Nephron progenitor cell (in vitro differentiated cells): ENCODE measurements at regions not wholly inside any gene's neighbourhood (a gene's known extent, or its start where the extent isn't known, plus 50 kb on each side); places are given as distances from the start of the nearest gene placed in this dataset.
"Not testable (repeated sequence)": the region's sequence is repeated elsewhere in the genome, so short reads cannot be mapped to it uniquely, and the experiment has no call there.

Experiments
- DNase-seq: peaks from one replicate; pipeline ENCODE4 v3.0.0; 2021
- H3K27ac Mint-ChIP-seq: 2 replicates; pipeline ENCODE4 v1.8.0; 2021; ENCODE audit warnings: mild to moderate bottlenecking, moderate library complexity, mixed read lengths
- H3K27me3 Mint-ChIP-seq: 2 replicates; pipeline ENCODE4 v1.8.0; 2021; ENCODE audit warnings: mild to moderate bottlenecking, low read depth, mixed read lengths; ENCODE audit not compliant: poor library complexity
- H3K36me3 Mint-ChIP-seq: 2 replicates; pipeline ENCODE4 v1.8.0; 2021; ENCODE audit warnings: low read depth, mixed read lengths
- H3K4me1 Mint-ChIP-seq: 2 replicates; pipeline ENCODE4 v1.8.0; 2021; ENCODE audit warnings: mixed read lengths
- H3K4me3 Mint-ChIP-seq: 2 replicates; pipeline ENCODE4 v1.8.0; 2021; ENCODE audit warnings: mild to moderate bottlenecking, moderate library complexity, mixed read lengths
- H3K9me3 Mint-ChIP-seq: 2 replicates; pipeline ENCODE4 v1.8.0; 2021; ENCODE audit warnings: mild to moderate bottlenecking, moderate library complexity, mixed read lengths
- CTCF ChIP-seq: fragments of 200-600 bp; sonication (generic); IDR thresholded peaks from 2 replicates; pipeline ENCODE4 v1.5.0; 2021; ENCODE audit warnings: antibody characterized with exemption

GRCh38 chr6:4364172-4364571 lies 228.8 kb upstream of the ECI2 start:
- TF ChIP-seq CTCF: no peak
- H3K4me1 Mint-ChIP-seq: peaks cover 66% of the 10 kb centered on the region
- H3K4me3 Mint-ChIP-seq: no peak overlapping the region
- H3K27ac Mint-ChIP-seq: no peak overlapping the region
- DNase-seq: no peak
- H3K27me3 Mint-ChIP-seq: peaks cover 12% of the 10 kb centered on the region
- H3K36me3 Mint-ChIP-seq: no peaks in the 10 kb centered on the region
- H3K9me3 Mint-ChIP-seq: peaks cover 3% of the 10 kb centered on the region

GRCh38 chr6:4363656-4364055 lies 228.3 kb upstream of the ECI2 start:
- Mint-ChIP-seq H3K9me3 (no peaks in the 10 kb centered on the region), H3K4me3 (no peak overlapping the region), H3K4me1 (peaks cover 71% of the 10 kb centered on the region), H3K27me3 (peaks cover 7% of the 10 kb centered on the region), H3K36me3 (no peaks in the 10 kb centered on the region), H3K27ac (no peak overlapping the region)
- no peak for DNase-seq
- TF ChIP-seq CTCF: no peak

GRCh38 chr6:4362326-4362725 lies 227.0 kb upstream of the ECI2 start:
- Mint-ChIP-seq H3K36me3 (no peaks in the 10 kb centered on the region), H3K4me1 (peaks cover 76% of the 10 kb centered on the region)
- DNase-seq: no peak

GRCh38 chr6:4360920-4361319 lies 225.5 kb upstream of the ECI2 start:
- Mint-ChIP-seq H3K27me3 (peaks cover 4% of the 10 kb centered on the region), H3K27ac (no peak overlapping the region), H3K9me3 (peaks cover 4% of the 10 kb centered on the region), H3K4me3 (no peak overlapping the region), H3K36me3 (no peaks in the 10 kb centered on the region), H3K4me1 (peaks cover 67% of the 10 kb centered on the region)
- no peak for TF ChIP-seq CTCF
- DNase-seq: no peak

More at GRCh38 chr6:4362326-4362725, 227.0 kb upstream of the ECI2 start:
- Mint-ChIP-seq H3K27me3 (peaks cover 6% of the 10 kb centered on the region), H3K4me3 (no peak overlapping the region), H3K9me3 (no peaks in the 10 kb centered on the region), H3K27ac (no peak overlapping the region)
- no peak for TF ChIP-seq CTCF

- H3K27me3 Mint-ChIP-seq: peaks cover 6% of the 10 kb centered on the region
- H3K27ac Mint-ChIP-seq: peak overlapping the region; percentile 96
- peaks cover 4% of the 10 kb centered on the region for H3K9me3 Mint-ChIP-seq
- no peak overlapping the region for H3K4me3 Mint-ChIP-seq
- DNase-seq: no peak
- no peak for TF ChIP-seq CTCF
- H3K36me3 Mint-ChIP-seq: no peaks in the 10 kb centered on the region
- peaks cover 57% of the 10 kb centered on the region for H3K4me1 Mint-ChIP-seq
Observed at GRCh38 chr6:4359108-4359730, 223.8 kb upstream of the ECI2 start.

GRCh38 chr6:4358414-4359107 lies 223.2 kb upstream of the ECI2 start:
- peaks cover 50% of the 10 kb centered on the region for H3K4me1 Mint-ChIP-seq
- peaks cover 8% of the 10 kb centered on the region for H3K9me3 Mint-ChIP-seq
- peaks cover 6% of the 10 kb centered on the region for H3K27me3 Mint-ChIP-seq
- peak; percentile 45 for DNase-seq
- no peak for TF ChIP-seq CTCF
- peak overlapping the region; percentile 96 for H3K27ac Mint-ChIP-seq
- no peak overlapping the region for H3K4me3 Mint-ChIP-seq
- no peaks in the 10 kb centered on the region for H3K36me3 Mint-ChIP-seq

GRCh38 chr6:4357660-4358152 lies 222.3 kb upstream of the ECI2 start:
- not testable (repeated sequence) for H3K27me3 Mint-ChIP-seq, H3K9me3 Mint-ChIP-seq, H3K4me3 Mint-ChIP-seq, DNase-seq, H3K36me3 Mint-ChIP-seq, H3K27ac Mint-ChIP-seq
- H3K4me1 Mint-ChIP-seq: peaks cover 45% of the 10 kb centered on the region
